Left lung (tissue), 4 donors: ENCODE measurements at regions not wholly inside any gene's neighbourhood (a gene's known extent, or its start where the extent isn't known, plus 50 kb on each side); places are given as distances from the start of the nearest gene placed in this dataset.
"Not testable (repeated sequence)": the region's sequence is repeated elsewhere in the genome, so short reads cannot be mapped to it uniquely, and the experiment has no call there.

Source experiments
- ATAC-seq: fragments of 200-7000 bp; cut with Tn5 transposase; one replicate; pipeline ENCODE4 v1.9.1; 2020; ENCODE audit warnings: moderate library complexity
- DNase-seq, 4 donors: peaks; one replicate each; pipeline ENCODE4 v3.0.0-alpha.2; 2013 to 2020
- H3K27ac ChIP-seq, 2 donors: fragments of 200-600 bp; sonication (generic) in 1 of 2; one replicate each; pipeline versions ENCODE4 v1.5.0 to v1.8.0; 2020 to 2021
- H3K27me3 ChIP-seq, 2 donors: fragments of 200-600 bp; sonication (generic) in 1 of 2; one replicate each; pipeline versions ENCODE4 v1.5.0 to v1.8.0; 2020 to 2021
- H3K36me3 ChIP-seq, 2 donors: fragments of 200-600 bp; sonication (generic) in 1 of 2; one replicate each; pipeline versions ENCODE4 v1.5.0 to v1.8.0; 2020 to 2021
- H3K4me1 ChIP-seq, 2 donors: fragments of 200-600 bp; one replicate each; pipeline ENCODE4 v1.8.0; 2021
- H3K4me3 ChIP-seq, 2 donors: fragments of 200-600 bp; sonication (generic) in 1 of 2; one replicate each; pipeline versions ENCODE4 v1.5.0 to v1.8.0; 2020 to 2021; ENCODE audit warnings: mild to moderate bottlenecking in 1 of 2
- H3K9me3 ChIP-seq, 2 donors: fragments of 200-600 bp; sonication (generic) in 1 of 2; one replicate each; pipeline versions ENCODE4 v1.5.0 to v1.8.0; 2020 to 2021
- CTCF ChIP-seq, 2 donors: fragments of 200-600 bp; sonication (generic) in 1 of 2; IDR thresholded peaks; one replicate each; pipeline versions ENCODE4 v1.5.0 to v1.8.0; 2021; ENCODE audit warnings: antibody characterized with exemption in 2 of 2
- intact Hi-C, 2 donors: fragments of 100-400 bp; cut with DNase I; formaldehyde crosslinking; loops; one replicate each; pipeline versions ENCODE4 v1.11.2 to v1.14.2; 2022
- donor health status: DM: no; HTN: yes; CAD: no.
- donor health status: DM: no; HTN: no; CAD: no.

- H3K36me3 ChIP-seq, result no peaks in the 10 kb centered on the region
- DNase-seq (no peak), ATAC-seq (no peak)
- H3K27ac ChIP-seq, result no peak overlapping the region
- intact Hi-C loops, result no loop called here
- no peaks in the 10 kb centered on the region for H3K27me3 ChIP-seq
- no peaks in the 10 kb centered on the region for H3K9me3 ChIP-seq
- no peak for TF ChIP-seq CTCF (IDR thresholded peaks at IDR 0.05)
- H3K4me1 ChIP-seq, result no peaks in the 10 kb centered on the region
- no peak overlapping the region for H3K4me3 ChIP-seq
Observed at GRCh38 chr3:148518520-148518919, 179.2 kb upstream of the AGTR1 start.

- ATAC-seq, H3K4me3 ChIP-seq, H3K27me3 ChIP-seq, H3K27ac ChIP-seq, H3K4me1 ChIP-seq, intact Hi-C loops, H3K36me3 ChIP-seq, DNase-seq: not testable (repeated sequence)
- H3K9me3 ChIP-seq, result peaks cover 0 to 15% of the 10 kb centered on the region in 2 donors
Observed at GRCh38 chr3:148525621-148526020, 172.1 kb upstream of the AGTR1 start.

GRCh38 chr3:148528024-148528423 lies 169.7 kb upstream of the AGTR1 start:
- DNase-seq (no peak), ATAC-seq (no peak)
- no peaks in the 10 kb centered on the region for H3K4me1 ChIP-seq
- no peaks in the 10 kb centered on the region for H3K36me3 ChIP-seq
- H3K4me3 ChIP-seq, result no peak overlapping the region
- H3K27me3 ChIP-seq, result no peaks in the 10 kb centered on the region
- H3K9me3 ChIP-seq, result peaks cover 0 to 15% of the 10 kb centered on the region in 2 donors
- intact Hi-C loops, result no loop called here
- TF ChIP-seq CTCF (IDR thresholded peaks at IDR 0.05), result no peak
- H3K27ac ChIP-seq, result no peak overlapping the region

GRCh38 chr3:148531836-148532235 lies 165.9 kb upstream of the AGTR1 start:
- intact Hi-C loops, result no loop called here
- ATAC-seq, result no peak
- no peaks in the 10 kb centered on the region for H3K36me3 ChIP-seq
- no peak overlapping the region for H3K4me3 ChIP-seq
- H3K27me3 ChIP-seq, result no peaks in the 10 kb centered on the region
- no peak for TF ChIP-seq CTCF (IDR thresholded peaks at IDR 0.05)
- H3K27ac ChIP-seq, result no peak overlapping the region
- peaks cover 0 to 6% of the 10 kb centered on the region in 2 donors for H3K9me3 ChIP-seq
- DNase-seq, result no peak
- H3K4me1 ChIP-seq, result no peaks in the 10 kb centered on the region

- H3K4me1 ChIP-seq, result no peaks in the 10 kb centered on the region
- no peak overlapping the region for H3K4me3 ChIP-seq
- H3K9me3 ChIP-seq, result peaks cover 0 to 2% of the 10 kb centered on the region in 2 donors
- DNase-seq (no peak), ATAC-seq (no peak)
- no peak for TF ChIP-seq CTCF (IDR thresholded peaks at IDR 0.05)
- no peak overlapping the region for H3K27ac ChIP-seq
- H3K27me3 ChIP-seq, result no peaks in the 10 kb centered on the region
- H3K36me3 ChIP-seq, result no peaks in the 10 kb centered on the region
- intact Hi-C loops, result no loop called here
Observed at GRCh38 chr3:148532326-148532725, 165.4 kb upstream of the AGTR1 start.

GRCh38 chr3:148532774-148533173 lies 164.9 kb upstream of the AGTR1 start:
- Histone ChIP-seq H3K27ac (no peak overlapping the region), H3K4me3 (no peak overlapping the region), H3K9me3 (no peaks in the 10 kb centered on the region), H3K4me1 (no peaks in the 10 kb centered on the region), H3K36me3 (no peaks in the 10 kb centered on the region), H3K27me3 (no peaks in the 10 kb centered on the region)
- no peak for TF ChIP-seq CTCF (IDR thresholded peaks at IDR 0.05)
- intact Hi-C loops, result no loop called here
- no peak for DNase-seq
- no peak for ATAC-seq
